ENCODE measurements at regions not wholly inside any gene's neighbourhood (a gene's known extent, or its start where the extent isn't known, plus 50 kb on each side); places are given as distances from the start of the nearest gene placed in this dataset.

- intact Hi-C loops (cut with DNase I; ENCODE audit: low total_unique reads) (no loop called here), in situ Hi-C loops (cut with MboI; ENCODE audit: low pct_ligation_motif_present in 1 of 4, low pct_unique_long_range_greater_than_20kb in 1 of 4, low sequenced_read_pairs in 3 of 4) (no loop called here)
- Histone ChIP-seq H3K27me3 (no peaks in the 10 kb centered on the region), H3K36me3 (no peaks in the 10 kb centered on the region), H3K9me3 (no peaks in the 10 kb centered on the region), H3K4me1 (no peaks in the 10 kb centered on the region), H3K4me3 (no peak overlapping the region), H3K27ac (no peak overlapping the region)
- TF ChIP-seq POLR2AphosphoS5 (IDR thresholded peaks at IDR 0.05) (no peak), CTCF (IDR thresholded peaks at IDR 0.05) (no peak), EP300 (IDR thresholded peaks at IDR 0.05; ENCODE audit: low read depth) (no peak), POLR2A (IDR thresholded peaks at IDR 0.05) (no peak)
- no peak for DNase-seq
These were observed 128.5 kb downstream of the INHBA start for GRCh38 chr7:41574377-41574776.

GRCh38 chr7:41573862-41574261, 129.0 kb downstream of the INHBA start:
- no peak overlapping the region for H3K4me3 ChIP-seq
- TF ChIP-seq EP300 (IDR thresholded peaks at IDR 0.05; ENCODE audit: low read depth), result no peak
- TF ChIP-seq CTCF (IDR thresholded peaks at IDR 0.05), result no peak
- no peak for TF ChIP-seq POLR2A (IDR thresholded peaks at IDR 0.05)
- TF ChIP-seq POLR2AphosphoS5 (IDR thresholded peaks at IDR 0.05), result no peak
- no peak overlapping the region for H3K27ac ChIP-seq
- no peaks in the 10 kb centered on the region for H3K4me1 ChIP-seq
- H3K9me3 ChIP-seq, result no peaks in the 10 kb centered on the region
- 0 to 64% methylated on average over 1 of the region's 1 CpG for WGBS, 2 donors (ENCODE audit: low coverage in 1 of 2)
- in situ Hi-C loops (cut with MboI; ENCODE audit: low pct_ligation_motif_present in 1 of 4, low pct_unique_long_range_greater_than_20kb in 1 of 4, low sequenced_read_pairs in 3 of 4) (no loop called here), intact Hi-C loops (cut with DNase I; ENCODE audit: low total_unique reads) (no loop called here)
- no peak for DNase-seq
- no peaks in the 10 kb centered on the region for H3K27me3 ChIP-seq
- H3K36me3 ChIP-seq, result no peaks in the 10 kb centered on the region

- Histone ChIP-seq H3K27ac (no peak overlapping the region), H3K4me1 (no peaks in the 10 kb centered on the region), H3K36me3 (no peaks in the 10 kb centered on the region), H3K9me3 (no peaks in the 10 kb centered on the region), H3K27me3 (no peaks in the 10 kb centered on the region), H3K4me3 (no peak overlapping the region)
- TF ChIP-seq POLR2A (IDR thresholded peaks at IDR 0.05) (no peak), CTCF (IDR thresholded peaks at IDR 0.05) (no peak), POLR2AphosphoS5 (IDR thresholded peaks at IDR 0.05) (no peak), EP300 (IDR thresholded peaks at IDR 0.05; ENCODE audit: low read depth) (no peak)
- DNase-seq, result no peak
- in situ Hi-C loops (cut with MboI; ENCODE audit: low pct_ligation_motif_present in 1 of 4, low pct_unique_long_range_greater_than_20kb in 1 of 4, low sequenced_read_pairs in 3 of 4), result no loop called here
- 81 to 82% methylated on average over 2 of the region's 2 CpGs for WGBS, 2 donors (ENCODE audit: low coverage in 1 of 2)
- intact Hi-C loops (cut with DNase I; ENCODE audit: low total_unique reads), result no loop called here
These were observed 129.4 kb downstream of the INHBA start for GRCh38 chr7:41573443-41573842.

GRCh38 chr7:41573015-41573414, 129.9 kb downstream of the INHBA start:
- no peak for TF ChIP-seq CTCF (IDR thresholded peaks at IDR 0.05)
- TF ChIP-seq EP300 (IDR thresholded peaks at IDR 0.05; ENCODE audit: low read depth), result no peak
- no peak for TF ChIP-seq POLR2A (IDR thresholded peaks at IDR 0.05)
- TF ChIP-seq POLR2AphosphoS5 (IDR thresholded peaks at IDR 0.05), result no peak

More at GRCh38 chr7:41573015-41573414, 129.9 kb downstream of the INHBA start:
- Histone ChIP-seq H3K27ac (no peak overlapping the region), H3K4me1 (no peaks in the 10 kb centered on the region), H3K9me3 (no peaks in the 10 kb centered on the region), H3K4me3 (no peak overlapping the region), H3K27me3 (no peaks in the 10 kb centered on the region), H3K36me3 (no peaks in the 10 kb centered on the region)
- intact Hi-C loops (cut with DNase I; ENCODE audit: low total_unique reads), result no loop called here
- WGBS, 2 donors (ENCODE audit: low coverage in 1 of 2), result 71 to 88% methylated on average over 1 to 2 of the region's 2 CpGs
- in situ Hi-C loops (cut with MboI; ENCODE audit: low pct_ligation_motif_present in 1 of 4, low pct_unique_long_range_greater_than_20kb in 1 of 4, low sequenced_read_pairs in 3 of 4), result no loop called here
- no peak for DNase-seq
